K562 (cell line): ENCODE measurements at regions not wholly inside any gene's neighbourhood (a gene's known extent, or its start where the extent isn't known, plus 50 kb on each side); places are given as distances from the start of the nearest gene placed in this dataset.

ENCODE experiments used
- CHD2 ChIP-seq: IDR thresholded peaks from 2 replicates; pipeline ENCODE4 v1.6.1; 2011; ENCODE audit warnings: low read depth, low read length
- DNMT1 ChIP-seq: fragments of 450-650 bp; IDR thresholded peaks from 2 replicates; pipeline ENCODE4 v1.6.1; 2016; ENCODE audit warnings: antibody characterized with exemption, mild to moderate bottlenecking
- ETV5 ChIP-seq: sonication (generic); formaldehyde crosslinking; IDR thresholded peaks from 2 replicates; pipeline ENCODE4 v1.4.0; 2020; ENCODE audit warnings: low read depth, mild to moderate bottlenecking, missing genetic modification reagents
- GABPA ChIP-seq: fragments of 200-800 bp; sonication (Bioruptor generic); conservative IDR thresholded peaks from 2 replicates; pipeline ENCODE4 v1.6.1; 2016; ENCODE audit warnings: low read depth, missing genetic modification characterization, missing compliant biosample characterization
- HCFC1 ChIP-seq: IDR thresholded peaks from 2 replicates; pipeline ENCODE4 v1.6.1; 2012; ENCODE audit warnings: low read depth, low read length, improper control_type of control experiment
- NCOA2 ChIP-seq, 2 experiments: fragments of 450-650 bp; IDR thresholded peaks; 2 replicates each; pipeline ENCODE4 v1.6.1; 2018; ENCODE audit warnings: mild to moderate bottlenecking in 2 of 2, moderate library complexity in 1 of 2; ENCODE audit not compliant: partially characterized antibody in 2 of 2
- POLR2AphosphoS5 ChIP-seq: IDR thresholded peaks from 2 replicates; pipeline ENCODE4 v1.6.1; 2011; ENCODE audit warnings: mild to moderate bottlenecking, low read depth, low read length, moderate library complexity; ENCODE audit not compliant: control insufficient read depth, insufficient read depth
- RBM25 ChIP-seq: fragments of 200-400 bp; formaldehyde crosslinking; IDR thresholded peaks from 2 replicates; pipeline ENCODE4 v1.6.1; 2018; ENCODE audit warnings: low read length, low read depth, moderate library complexity; ENCODE audit not compliant: severe bottlenecking
- SMARCE1 ChIP-seq: fragments of 450-650 bp; IDR thresholded peaks from 2 replicates; pipeline ENCODE4 v1.7.1; 2016; ENCODE audit warnings: mild to moderate bottlenecking
- TAF15 ChIP-seq: fragments of 200-400 bp; formaldehyde crosslinking; IDR thresholded peaks from 2 replicates; pipeline ENCODE4 v1.6.1; 2017; ENCODE audit warnings: mild to moderate bottlenecking, low read depth, low read length, moderate library complexity
- TCF7 ChIP-seq: sonication (generic); IDR thresholded peaks from 2 replicates; pipeline ENCODE4 v1.6.1; 2016; ENCODE audit warnings: antibody characterized with exemption, borderline replicate concordance
- ZNF224 ChIP-seq: sonication (generic); formaldehyde crosslinking; IDR thresholded peaks from 2 replicates; pipeline ENCODE4 v1.8.0; 2022; ENCODE audit warnings: mild to moderate bottlenecking, missing genetic modification reagents
- ZNF444 ChIP-seq: fragments of 250-450 bp; sonication (Bioruptor Pico); IDR thresholded peaks from 2 replicates; pipeline ENCODE4 v1.4.0; 2020; ENCODE audit warnings: mild to moderate bottlenecking, moderate library complexity
- ZNF764 ChIP-seq: fragments of 250-450 bp; sonication (Bioruptor Pico); IDR thresholded peaks from 2 replicates; pipeline ENCODE4 v1.4.0; 2020; ENCODE audit warnings: low read depth, mild to moderate bottlenecking, moderate library complexity
- ZNF780A ChIP-seq: fragments of 250-450 bp; sonication (Bioruptor Pico); IDR thresholded peaks from 2 replicates; pipeline ENCODE4 v1.5.0; 2021; ENCODE audit warnings: mild to moderate bottlenecking
- ZNF830 ChIP-seq: fragments of 250-450 bp; sonication (Bioruptor Pico); IDR thresholded peaks from 2 replicates; pipeline ENCODE4 v1.5.0; 2021; ENCODE audit warnings: mild to moderate bottlenecking
- TF ChIP-seq, protein P1 (sequence below): fragments of 450-650 bp; IDR thresholded peaks from 2 replicates; pipeline ENCODE4 v1.6.1; 2017; ENCODE audit warnings: mild to moderate bottlenecking, moderate library complexity
- TF ChIP-seq, protein P2 (sequence below): fragments of 450-650 bp; IDR thresholded peaks from 2 replicates; pipeline ENCODE4 v1.6.1; 2016; ENCODE audit warnings: low read depth

DNA sequence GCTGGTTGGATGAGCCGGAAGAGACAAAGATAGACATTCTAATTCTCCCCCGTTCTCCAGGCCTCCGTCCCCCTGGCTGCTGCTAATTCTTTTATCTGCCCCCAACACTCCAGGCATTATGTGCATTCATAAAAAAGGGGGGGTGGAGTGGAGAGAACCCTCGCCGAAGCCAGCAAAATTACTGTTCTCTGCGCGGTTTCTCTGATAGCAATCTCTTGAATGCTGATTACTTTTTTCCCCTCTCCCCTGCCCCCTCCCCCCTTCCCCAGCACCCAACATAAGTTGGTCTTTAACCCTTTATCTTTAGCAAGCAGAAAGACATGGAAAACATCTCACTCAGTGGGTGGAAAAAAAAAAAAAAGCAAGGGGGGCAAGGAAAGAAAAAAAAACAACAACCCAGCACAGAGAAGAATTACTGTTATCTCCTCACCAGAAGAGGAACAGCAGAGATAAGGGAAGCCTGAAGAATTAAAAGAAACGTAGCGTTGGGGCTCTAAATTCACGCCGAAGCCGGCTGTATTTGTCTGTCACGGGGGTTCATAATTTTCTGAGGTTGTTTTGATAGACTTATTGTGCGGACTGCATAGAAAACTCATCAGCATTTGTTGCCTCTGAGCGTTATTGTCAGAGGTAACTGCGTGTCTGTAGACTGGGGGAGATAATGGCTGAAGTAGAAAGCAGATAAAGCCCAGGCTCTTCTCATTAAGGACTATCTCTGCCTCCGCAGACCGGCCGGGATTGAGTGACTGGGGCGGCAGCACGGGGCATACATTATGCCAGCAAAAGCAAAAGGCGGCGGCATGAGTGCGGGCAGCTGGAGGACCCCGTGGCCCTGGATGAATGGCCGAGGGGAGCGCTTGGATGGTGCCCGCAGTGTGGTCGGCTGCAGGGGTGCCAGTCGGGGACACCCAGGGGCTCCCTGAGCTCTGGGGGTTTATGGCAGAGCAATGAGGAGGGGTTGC is 126.9 kb downstream of the MRM1 start (continued):
- TF ChIP-seq POLR2AphosphoS5 (peak; percentile 85; the same call in 1 of the 2 replicates), ZNF224 (CRISPR knock-in tag) (no peak), TAF15 (no peak), NCOA2 (IDR thresholded peaks at IDR 0.05; ENCODE audit: partially characterized antibody in 2 of 2) (no peak), ZNF764 (CRISPR knock-in tag) (no peak), DNMT1 (no peak), SMARCE1 (peak; percentile 94), TCF7 (no peak), GABPA (no peak), ZNF780A (CRISPR knock-in tag) (no peak), ZNF444 (CRISPR knock-in tag) (no peak), ZNF830 (CRISPR knock-in tag) (no peak), CHD2 (no peak), RBM25 (no peak), ETV5 (CRISPR knock-in tag) (no peak), HCFC1 (no peak)
- TF ChIP-seq, protein P1, sequence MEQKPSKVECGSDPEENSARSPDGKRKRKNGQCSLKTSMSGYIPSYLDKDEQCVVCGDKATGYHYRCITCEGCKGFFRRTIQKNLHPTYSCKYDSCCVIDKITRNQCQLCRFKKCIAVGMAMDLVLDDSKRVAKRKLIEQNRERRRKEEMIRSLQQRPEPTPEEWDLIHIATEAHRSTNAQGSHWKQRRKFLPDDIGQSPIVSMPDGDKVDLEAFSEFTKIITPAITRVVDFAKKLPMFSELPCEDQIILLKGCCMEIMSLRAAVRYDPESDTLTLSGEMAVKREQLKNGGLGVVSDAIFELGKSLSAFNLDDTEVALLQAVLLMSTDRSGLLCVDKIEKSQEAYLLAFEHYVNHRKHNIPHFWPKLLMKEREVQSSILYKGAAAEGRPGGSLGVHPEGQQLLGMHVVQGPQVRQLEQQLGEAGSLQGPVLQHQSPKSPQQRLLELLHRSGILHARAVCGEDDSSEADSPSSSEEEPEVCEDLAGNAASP, result no peak
- TF ChIP-seq, protein P2, sequence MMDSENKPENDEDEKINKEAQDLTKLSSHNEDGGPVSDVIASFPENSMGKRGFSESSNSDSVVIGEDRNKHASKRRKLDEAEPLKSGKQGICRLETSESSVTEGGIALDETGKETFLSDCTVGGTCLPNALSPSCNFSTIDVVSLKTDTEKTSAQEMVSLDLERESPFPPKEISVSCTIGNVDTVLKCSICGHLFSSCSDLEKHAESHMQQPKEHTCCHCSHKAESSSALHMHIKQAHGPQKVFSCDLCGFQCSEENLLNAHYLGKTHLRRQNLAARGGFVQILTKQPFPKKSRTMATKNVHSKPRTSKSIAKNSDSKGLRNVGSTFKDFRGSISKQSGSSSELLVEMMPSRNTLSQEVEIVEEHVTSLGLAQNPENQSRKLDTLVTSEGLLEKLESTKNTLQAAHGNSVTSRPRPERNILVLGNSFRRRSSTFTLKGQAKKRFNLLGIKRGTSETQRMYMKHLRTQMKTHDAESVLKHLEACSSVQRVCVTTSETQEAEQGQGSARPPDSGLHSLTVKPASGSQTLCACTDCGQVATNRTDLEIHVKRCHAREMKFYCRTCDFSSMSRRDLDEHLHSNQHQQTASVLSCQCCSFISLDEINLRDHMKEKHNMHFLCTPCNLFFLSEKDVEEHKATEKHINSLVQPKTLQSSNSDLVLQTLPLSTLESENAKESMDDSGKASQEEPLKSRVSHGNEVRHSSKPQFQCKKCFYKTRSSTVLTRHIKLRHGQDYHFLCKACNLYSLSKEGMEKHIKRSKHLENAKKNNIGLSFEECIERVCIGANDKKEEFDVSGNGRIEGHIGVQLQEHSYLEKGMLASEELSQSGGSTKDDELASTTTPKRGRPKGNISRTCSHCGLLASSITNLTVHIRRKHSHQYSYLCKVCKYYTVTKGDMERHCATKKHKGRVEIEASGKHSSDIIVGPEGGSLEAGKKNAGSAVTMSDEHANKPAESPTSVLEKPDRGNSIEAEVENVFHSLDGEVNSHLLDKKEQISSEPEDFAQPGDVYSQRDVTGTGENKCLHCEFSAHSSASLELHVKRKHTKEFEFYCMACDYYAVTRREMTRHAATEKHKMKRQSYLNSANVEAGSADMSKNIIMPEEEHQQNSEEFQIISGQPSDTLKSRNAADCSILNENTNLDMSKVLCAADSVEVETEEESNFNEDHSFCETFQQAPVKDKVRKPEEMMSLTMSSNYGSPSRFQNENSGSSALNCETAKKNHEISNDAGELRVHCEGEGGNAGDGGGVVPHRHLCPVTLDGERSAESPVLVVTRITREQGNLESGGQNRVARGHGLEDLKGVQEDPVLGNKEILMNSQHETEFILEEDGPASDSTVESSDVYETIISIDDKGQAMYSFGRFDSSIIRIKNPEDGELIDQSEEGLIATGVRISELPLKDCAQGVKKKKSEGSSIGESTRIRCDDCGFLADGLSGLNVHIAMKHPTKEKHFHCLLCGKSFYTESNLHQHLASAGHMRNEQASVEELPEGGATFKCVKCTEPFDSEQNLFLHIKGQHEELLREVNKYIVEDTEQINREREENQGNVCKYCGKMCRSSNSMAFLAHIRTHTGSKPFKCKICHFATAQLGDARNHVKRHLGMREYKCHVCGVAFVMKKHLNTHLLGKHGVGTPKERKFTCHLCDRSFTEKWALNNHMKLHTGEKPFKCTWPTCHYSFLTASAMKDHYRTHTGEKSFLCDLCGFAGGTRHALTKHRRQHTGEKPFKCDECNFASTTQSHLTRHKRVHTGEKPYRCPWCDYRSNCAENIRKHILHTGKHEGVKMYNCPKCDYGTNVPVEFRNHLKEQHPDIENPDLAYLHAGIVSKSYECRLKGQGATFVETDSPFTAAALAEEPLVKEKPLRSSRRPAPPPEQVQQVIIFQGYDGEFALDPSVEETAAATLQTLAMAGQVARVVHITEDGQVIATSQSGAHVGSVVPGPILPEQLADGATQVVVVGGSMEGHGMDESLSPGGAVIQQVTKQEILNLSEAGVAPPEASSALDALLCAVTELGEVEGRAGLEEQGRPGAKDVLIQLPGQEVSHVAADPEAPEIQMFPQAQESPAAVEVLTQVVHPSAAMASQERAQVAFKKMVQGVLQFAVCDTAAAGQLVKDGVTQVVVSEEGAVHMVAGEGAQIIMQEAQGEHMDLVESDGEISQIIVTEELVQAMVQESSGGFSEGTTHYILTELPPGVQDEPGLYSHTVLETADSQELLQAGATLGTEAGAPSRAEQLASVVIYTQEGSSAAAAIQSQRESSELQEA, result no peak
